Sigmoid colon (tissue), 6 donors: ENCODE measurements at regions not wholly inside any gene's neighbourhood (a gene's known extent, or its start where the extent isn't known, plus 50 kb on each side); places are given as distances from the start of the nearest gene placed in this dataset.

Experiments used
- DNase-seq: peaks from one replicate; pipeline ENCODE4 v3.0.0-alpha.2; 2019
- H3K27ac ChIP-seq, 4 donors: fragments of 200-600 bp; sonication (generic); one replicate each; pipeline ENCODE4 v1.5.1; 2016 to 2019; ENCODE audit warnings: mild to moderate bottlenecking in 1 of 4
- H3K27me3 ChIP-seq, 3 donors: fragments of 200-600 bp; sonication (generic); one replicate each; pipeline ENCODE4 v1.5.1; 2019; ENCODE audit warnings: mild to moderate bottlenecking in 1 of 3
- H3K36me3 ChIP-seq, 4 donors: fragments of 200-600 bp; sonication (generic); one replicate each; pipeline ENCODE4 v1.5.1; 2016 to 2019
- H3K4me1 ChIP-seq, 4 donors: fragments of 200-600 bp; sonication (generic); one replicate each; pipeline ENCODE4 v1.5.1; 2017 to 2019
- H3K4me3 ChIP-seq, 4 donors: fragments of 200-600 bp; sonication (generic); one replicate each; pipeline ENCODE4 v1.5.1; 2017 to 2019; ENCODE audit warnings: mild to moderate bottlenecking in 2 of 4, moderate library complexity in 1 of 4
- H3K9me3 ChIP-seq, 4 donors: fragments of 200-600 bp in 3 of 4; sonication (generic) in 3 of 4; one replicate each; pipeline versions ENCODE4 v1.5.1 to v1.6.1; 2013 to 2019
- EP300 ChIP-seq, 4 donors: sonication (generic); formaldehyde crosslinking; IDR thresholded peaks; one replicate each; pipeline ENCODE4 v1.6.1; 2017; ENCODE audit warnings: antibody characterized with exemption in 4 of 4
- POLR2A ChIP-seq, 2 donors: fragments of 450-650 bp; IDR thresholded peaks; one replicate each; pipeline ENCODE4 v1.6.1; 2016; ENCODE audit warnings: antibody characterized with exemption in 2 of 2, mild to moderate bottlenecking in 2 of 2, moderate library complexity in 2 of 2
- POLR2AphosphoS5 ChIP-seq, 4 donors: sonication (generic); formaldehyde crosslinking; IDR thresholded peaks; one replicate each; pipeline ENCODE4 v1.6.1; 2017; ENCODE audit warnings: antibody characterized with exemption in 4 of 4
- WGBS, 2 donors: extraction: QIAGEN DNeasy Blood & Tissue Kit; methylation state at CpG; one replicate each; pipeline ENCODE4 v1.1.7; 2013; 5-methylcytosine and 5-hydroxymethylcytosine counted together
- intact Hi-C: fragments of 100-400 bp; cut with DNase I; formaldehyde crosslinking; loops from one replicate; pipeline ENCODE4 v1.15.1; 2023
- TF ChIP-seq, protein P1 (sequence below), 4 experiments: fragments of 450-650 bp in 3 of 4; fragments of 200-600 bp in 1 of 4; IDR thresholded peaks; one replicate each; pipeline ENCODE4 v1.5.1; 2016 to 2019; ENCODE audit warnings: antibody characterized with exemption in 4 of 4, mild to moderate bottlenecking in 3 of 4, moderate library complexity in 2 of 4
- donor health status: healthy with polysubstance abuse.
- donor health status: healthy.

DNA sequence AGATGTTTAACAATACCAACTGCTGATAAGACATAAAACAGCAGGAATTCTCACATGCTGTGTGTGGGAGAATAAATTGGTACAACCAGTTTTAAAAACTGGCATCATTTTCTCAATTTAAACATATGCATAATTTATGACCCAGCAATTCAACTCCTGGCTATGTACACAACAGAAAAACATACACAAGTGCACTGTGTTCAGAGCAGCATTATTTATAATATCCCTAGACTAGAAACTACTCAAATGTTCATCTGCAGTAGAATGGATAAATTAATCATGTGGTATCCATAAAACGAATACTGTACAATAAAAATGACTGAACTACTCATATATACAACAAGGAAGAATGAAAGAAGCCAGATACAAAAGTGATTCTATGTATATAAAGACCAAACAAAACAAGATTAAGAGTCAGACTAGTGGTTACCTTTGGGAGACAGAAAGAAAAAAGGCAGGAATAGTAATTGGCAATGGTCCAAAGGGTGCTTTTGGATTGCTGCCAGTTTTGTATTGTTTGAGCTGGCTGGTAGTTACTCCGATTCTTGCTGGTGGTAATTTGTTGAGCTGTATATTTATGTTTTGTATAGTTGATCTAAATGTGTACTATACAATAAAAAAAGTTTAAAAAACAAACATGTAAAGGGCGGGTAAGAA is 306.0 kb downstream of the TFEC start:
- TF ChIP-seq POLR2A (IDR thresholded peaks at IDR 0.05) (no peak), EP300 (IDR thresholded peaks at IDR 0.05) (no peak), POLR2AphosphoS5 (IDR thresholded peaks at IDR 0.05) (peak in 2 of 4 donors; percentile 53 to 64)
- Histone ChIP-seq H3K27ac (no peak overlapping the region), H3K4me1 (peaks cover 0 to 23% (median 3%) of the 10 kb centered on the region in 4 donors), H3K9me3 (no peaks in the 10 kb centered on the region), H3K36me3 (no peaks in the 10 kb centered on the region), H3K27me3 (no peaks in the 10 kb centered on the region), H3K4me3 (no peak overlapping the region)
- intact Hi-C loops: no loop called here
- no peak for DNase-seq
- 11 to 58% methylated on average over 3 of the region's 3 CpGs for WGBS, 2 donors

DNA sequence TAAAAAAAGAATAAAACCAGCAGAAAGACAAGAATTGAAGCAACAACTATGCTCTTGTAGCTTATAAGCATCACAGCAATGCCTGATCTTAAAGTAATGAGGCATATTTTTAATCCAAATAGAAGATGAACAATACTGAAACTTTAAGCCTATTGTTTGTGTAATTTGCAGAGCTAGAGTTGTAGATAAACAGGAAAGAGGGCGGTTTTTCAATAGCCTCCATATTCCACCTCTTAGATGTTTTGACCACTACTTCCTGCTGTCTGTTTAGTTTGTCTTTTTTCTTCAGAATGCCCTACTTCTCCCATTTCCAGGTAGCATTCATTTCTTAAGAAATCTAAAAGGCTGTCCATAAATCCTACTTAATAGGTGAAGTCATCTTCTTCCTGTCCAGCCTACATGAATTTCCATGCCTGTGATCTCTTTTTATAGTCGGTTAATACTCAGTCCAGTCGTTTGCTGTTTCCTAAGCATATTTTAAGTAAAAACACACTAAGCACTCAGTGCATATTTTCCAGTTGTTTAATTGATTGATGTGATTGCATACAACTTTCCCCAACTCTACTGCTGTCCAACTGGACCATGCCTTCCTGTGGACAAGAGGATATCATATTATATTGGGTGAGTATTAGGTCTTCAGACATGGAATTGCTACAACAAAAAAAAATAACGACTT is 308.1 kb downstream of the TFEC start:
- H3K4me3 ChIP-seq: no peak overlapping the region
- intact Hi-C loops: no loop called here
- WGBS, 2 donors: 77 to 81% methylated on average over 4 of the region's 4 CpGs
- peaks cover 0 to 23% (median 3%) of the 10 kb centered on the region in 4 donors for H3K4me1 ChIP-seq
- no peak overlapping the region for H3K27ac ChIP-seq
- TF ChIP-seq, protein P1, sequence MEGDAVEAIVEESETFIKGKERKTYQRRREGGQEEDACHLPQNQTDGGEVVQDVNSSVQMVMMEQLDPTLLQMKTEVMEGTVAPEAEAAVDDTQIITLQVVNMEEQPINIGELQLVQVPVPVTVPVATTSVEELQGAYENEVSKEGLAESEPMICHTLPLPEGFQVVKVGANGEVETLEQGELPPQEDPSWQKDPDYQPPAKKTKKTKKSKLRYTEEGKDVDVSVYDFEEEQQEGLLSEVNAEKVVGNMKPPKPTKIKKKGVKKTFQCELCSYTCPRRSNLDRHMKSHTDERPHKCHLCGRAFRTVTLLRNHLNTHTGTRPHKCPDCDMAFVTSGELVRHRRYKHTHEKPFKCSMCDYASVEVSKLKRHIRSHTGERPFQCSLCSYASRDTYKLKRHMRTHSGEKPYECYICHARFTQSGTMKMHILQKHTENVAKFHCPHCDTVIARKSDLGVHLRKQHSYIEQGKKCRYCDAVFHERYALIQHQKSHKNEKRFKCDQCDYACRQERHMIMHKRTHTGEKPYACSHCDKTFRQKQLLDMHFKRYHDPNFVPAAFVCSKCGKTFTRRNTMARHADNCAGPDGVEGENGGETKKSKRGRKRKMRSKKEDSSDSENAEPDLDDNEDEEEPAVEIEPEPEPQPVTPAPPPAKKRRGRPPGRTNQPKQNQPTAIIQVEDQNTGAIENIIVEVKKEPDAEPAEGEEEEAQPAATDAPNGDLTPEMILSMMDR (IDR thresholded peaks at IDR 0.05): no peak
- TF ChIP-seq EP300 (IDR thresholded peaks at IDR 0.05): no peak
- TF ChIP-seq POLR2AphosphoS5 (IDR thresholded peaks at IDR 0.05): no peak
- no peak for TF ChIP-seq POLR2A (IDR thresholded peaks at IDR 0.05)
- H3K27me3 ChIP-seq: no peaks in the 10 kb centered on the region
- H3K36me3 ChIP-seq: no peaks in the 10 kb centered on the region
- no peak for DNase-seq
- no peaks in the 10 kb centered on the region for H3K9me3 ChIP-seq

DNA sequence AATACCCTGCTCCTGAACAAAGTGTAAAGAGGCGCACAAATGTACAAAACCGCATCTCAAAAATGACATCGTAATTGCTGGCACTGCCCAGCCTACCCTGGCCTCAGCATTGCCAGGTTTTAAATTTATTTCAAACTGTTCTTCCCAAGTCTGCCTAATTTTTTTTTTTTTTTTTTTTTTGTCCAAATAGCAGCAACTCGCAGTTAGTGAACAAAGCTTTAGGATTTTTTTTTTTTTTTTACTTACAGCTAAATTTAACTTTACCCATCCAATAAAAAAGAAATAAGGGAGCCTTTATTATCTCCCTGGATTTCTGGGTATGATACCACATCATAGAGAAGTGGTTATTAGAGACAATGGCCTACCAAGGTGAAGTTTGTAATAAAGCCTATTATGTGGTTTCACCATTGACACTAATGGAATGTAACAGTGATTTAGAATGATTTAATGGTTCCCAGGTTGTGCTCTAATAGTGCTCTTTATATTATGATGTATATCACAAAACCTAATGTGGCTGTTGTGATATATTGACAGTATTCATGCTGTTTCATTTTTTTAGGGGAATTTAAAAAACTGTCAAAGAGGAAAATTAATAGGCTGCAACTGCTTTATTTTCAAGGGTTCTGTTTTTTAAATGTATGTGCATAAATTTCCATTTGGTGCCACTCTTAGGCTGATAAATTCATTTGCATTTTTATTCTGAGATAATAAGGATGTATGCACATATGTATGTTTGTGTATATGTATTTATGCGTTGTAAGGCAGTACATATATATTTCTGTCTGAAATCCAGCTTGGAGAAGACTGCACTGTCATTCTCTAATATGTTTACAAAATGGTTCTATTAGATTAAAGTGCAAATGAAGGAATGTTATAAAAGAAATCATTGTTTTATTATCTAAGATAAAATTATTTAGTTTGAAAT is 309.0 kb downstream of the TFEC start:
- no peaks in the 10 kb centered on the region for H3K27me3 ChIP-seq
- 92 to 93% methylated on average over 5 of the region's 5 CpGs for WGBS, 2 donors
- no peak overlapping the region for H3K27ac ChIP-seq
- intact Hi-C loops: no loop called here
- DNase-seq: no peak
- peaks cover 0 to 23% (median 3%) of the 10 kb centered on the region in 4 donors for H3K4me1 ChIP-seq
- no peaks in the 10 kb centered on the region for H3K36me3 ChIP-seq
- TF ChIP-seq, protein P1 (IDR thresholded peaks at IDR 0.05): no peak
- TF ChIP-seq POLR2A (IDR thresholded peaks at IDR 0.05) (no peak), EP300 (IDR thresholded peaks at IDR 0.05) (no peak), POLR2AphosphoS5 (IDR thresholded peaks at IDR 0.05) (no peak)
- H3K4me3 ChIP-seq: no peak overlapping the region
- H3K9me3 ChIP-seq: no peaks in the 10 kb centered on the region

DNA sequence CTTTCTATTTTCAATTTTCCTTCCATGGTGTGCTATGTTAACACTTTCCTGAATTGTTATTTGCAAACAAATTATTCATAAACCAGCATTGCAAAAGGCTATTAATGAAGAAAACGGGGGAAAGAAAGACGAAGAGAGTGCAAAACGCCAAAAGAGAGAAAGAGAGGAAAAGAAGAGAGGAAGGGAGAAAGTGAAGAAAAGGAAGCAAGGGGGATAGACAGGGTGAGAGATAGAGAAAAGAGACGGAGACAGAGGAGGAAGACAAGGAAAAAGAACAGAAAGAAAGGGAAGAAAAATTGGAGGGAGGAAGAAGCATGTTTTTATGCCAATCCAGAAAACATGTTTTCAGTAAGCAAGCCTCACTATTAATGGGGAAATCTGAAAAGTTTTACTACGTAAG is 310.6 kb downstream of the TFEC start:
- TF ChIP-seq POLR2AphosphoS5 (IDR thresholded peaks at IDR 0.05) (no peak), EP300 (IDR thresholded peaks at IDR 0.05) (no peak), POLR2A (IDR thresholded peaks at IDR 0.05) (no peak)
- TF ChIP-seq, protein P1 (IDR thresholded peaks at IDR 0.05): no peak
- WGBS, 2 donors: 87 to 90% methylated on average over 5 of the region's 5 CpGs
- Histone ChIP-seq H3K9me3 (no peaks in the 10 kb centered on the region), H3K4me3 (no peak overlapping the region), H3K27me3 (no peaks in the 10 kb centered on the region), H3K27ac (no peak overlapping the region), H3K36me3 (no peaks in the 10 kb centered on the region), H3K4me1 (peaks cover 0 to 22% (median 3%) of the 10 kb centered on the region in 4 donors)
- intact Hi-C loops: no loop called here
- no peak for DNase-seq

DNA sequence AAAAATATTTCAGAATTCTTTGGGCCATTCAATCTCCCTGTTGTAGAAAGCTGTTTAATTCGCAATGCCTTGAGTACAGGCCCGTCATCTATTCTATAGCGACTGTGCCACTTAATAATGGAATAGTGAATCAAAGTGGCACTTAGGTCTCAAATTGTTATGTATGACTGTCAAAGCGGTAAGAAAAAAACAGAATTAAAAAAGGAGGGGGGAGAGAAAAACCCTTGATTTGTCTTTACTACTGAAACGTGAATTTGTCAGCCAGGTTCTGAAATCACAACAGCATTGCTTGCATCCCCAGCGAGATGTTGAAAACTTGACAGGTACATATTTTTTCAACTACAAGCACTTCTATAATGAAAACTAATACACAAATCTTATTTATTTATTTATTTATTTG is 320.9 kb downstream of the TFEC start:
- TF ChIP-seq POLR2A (IDR thresholded peaks at IDR 0.05) (no peak), EP300 (IDR thresholded peaks at IDR 0.05) (no peak), POLR2AphosphoS5 (IDR thresholded peaks at IDR 0.05) (no peak)
- TF ChIP-seq, protein P1 (IDR thresholded peaks at IDR 0.05): no peak
- no peak for DNase-seq
- intact Hi-C loops: no loop called here
- 94 to 97% methylated on average over 6 of the region's 6 CpGs for WGBS, 2 donors
- no peaks in the 10 kb centered on the region for H3K9me3 ChIP-seq
- no peaks in the 10 kb centered on the region for H3K36me3 ChIP-seq
- no peak overlapping the region for H3K27ac ChIP-seq
- no peaks in the 10 kb centered on the region for H3K27me3 ChIP-seq
- H3K4me3 ChIP-seq: no peak overlapping the region
- no peaks in the 10 kb centered on the region for H3K4me1 ChIP-seq
